Neural progenitor cell (in vitro differentiated cells): ENCODE measurements at regions not wholly inside any gene's neighbourhood (a gene's known extent, or its start where the extent isn't known, plus 50 kb on each side); places are given as distances from the start of the nearest gene placed in this dataset.

Experiments used
- EZH2 ChIP-seq: fragments of 200-600 bp; sonication (generic); IDR thresholded peaks from 2 replicates; pipeline ENCODE4 v1.6.1; 2017; ENCODE audit warnings: antibody characterized with exemption, mild to moderate bottlenecking, moderate library complexity
- TF ChIP-seq, protein P1 (sequence below): fragments of 200-600 bp; sonication (generic); IDR thresholded peaks from 2 replicates; pipeline ENCODE4 v1.5.1; 2017; ENCODE audit warnings: antibody characterized with exemption, mild to moderate bottlenecking

DNA sequence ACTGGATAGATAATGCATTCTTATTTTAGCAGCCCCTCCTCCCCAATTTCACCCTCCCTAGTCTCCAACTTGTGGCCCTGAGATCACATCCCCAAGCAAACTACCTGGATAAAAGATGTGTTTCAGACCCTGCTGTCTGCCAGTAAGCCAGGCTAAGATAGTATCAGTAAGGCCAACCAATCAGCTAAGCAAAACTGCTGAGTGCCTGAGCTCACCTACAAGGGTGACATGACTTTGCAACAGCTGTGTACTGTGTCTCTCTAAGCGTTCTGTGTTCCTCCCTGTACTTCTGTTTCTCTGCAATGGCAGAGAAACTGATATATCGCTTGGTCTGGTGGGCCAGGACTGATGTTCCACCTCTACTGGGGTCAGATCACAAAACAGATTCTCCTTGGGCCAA, 224.9 kb downstream of the BTG1 start:
- TF ChIP-seq, protein P1, sequence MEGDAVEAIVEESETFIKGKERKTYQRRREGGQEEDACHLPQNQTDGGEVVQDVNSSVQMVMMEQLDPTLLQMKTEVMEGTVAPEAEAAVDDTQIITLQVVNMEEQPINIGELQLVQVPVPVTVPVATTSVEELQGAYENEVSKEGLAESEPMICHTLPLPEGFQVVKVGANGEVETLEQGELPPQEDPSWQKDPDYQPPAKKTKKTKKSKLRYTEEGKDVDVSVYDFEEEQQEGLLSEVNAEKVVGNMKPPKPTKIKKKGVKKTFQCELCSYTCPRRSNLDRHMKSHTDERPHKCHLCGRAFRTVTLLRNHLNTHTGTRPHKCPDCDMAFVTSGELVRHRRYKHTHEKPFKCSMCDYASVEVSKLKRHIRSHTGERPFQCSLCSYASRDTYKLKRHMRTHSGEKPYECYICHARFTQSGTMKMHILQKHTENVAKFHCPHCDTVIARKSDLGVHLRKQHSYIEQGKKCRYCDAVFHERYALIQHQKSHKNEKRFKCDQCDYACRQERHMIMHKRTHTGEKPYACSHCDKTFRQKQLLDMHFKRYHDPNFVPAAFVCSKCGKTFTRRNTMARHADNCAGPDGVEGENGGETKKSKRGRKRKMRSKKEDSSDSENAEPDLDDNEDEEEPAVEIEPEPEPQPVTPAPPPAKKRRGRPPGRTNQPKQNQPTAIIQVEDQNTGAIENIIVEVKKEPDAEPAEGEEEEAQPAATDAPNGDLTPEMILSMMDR = no peak
- TF ChIP-seq EZH2 = no peak
